Heart right ventricle (tissue), 16 donors: ENCODE measurements at regions not wholly inside any gene's neighbourhood (a gene's known extent, or its start where the extent isn't known, plus 50 kb on each side); places are given as distances from the start of the nearest gene placed in this dataset.

Source experiments
- ATAC-seq, 8 donors: fragments of 200-7000 bp; cut with Tn5 transposase; one replicate each; pipeline ENCODE4 v1.9.1; 2020; ENCODE audit warnings: mild to moderate bottlenecking in 8 of 8, moderate library complexity in 8 of 8, moderate number of reproducible peaks in 1 of 8
- DNase-seq, 2 donors: peaks; one replicate each; pipeline ENCODE4 v3.0.0-alpha.2; 2020
- H3K27ac ChIP-seq, 10 donors: fragments of 200-600 bp; sonication (generic) in 2 of 10; one replicate each; pipeline versions ENCODE4 v1.5.0 to v1.8.0; 2020 to 2022; ENCODE audit warnings: mild to moderate bottlenecking in 3 of 10
- H3K27me3 ChIP-seq, 7 donors: fragments of 200-600 bp; one replicate each; pipeline ENCODE4 v1.8.0; 2021 to 2022; ENCODE audit warnings: mild to moderate bottlenecking in 2 of 7
- H3K36me3 ChIP-seq, 9 donors: fragments of 200-600 bp; sonication (generic) in 1 of 9; one replicate each; pipeline versions ENCODE4 v1.5.0 to v1.8.0; 2020 to 2022; ENCODE audit warnings: mild to moderate bottlenecking in 2 of 9
- H3K4me1 ChIP-seq, 9 donors: fragments of 200-600 bp; sonication (generic) in 1 of 9; one replicate each; pipeline versions ENCODE4 v1.5.0 to v1.8.0; 2020 to 2022; ENCODE audit warnings: mild to moderate bottlenecking in 4 of 9
- H3K4me3 ChIP-seq, 10 donors: fragments of 200-600 bp; sonication (generic) in 2 of 10; one replicate each; pipeline versions ENCODE4 v1.5.0 to v1.8.0; 2020 to 2022; ENCODE audit warnings: mild to moderate bottlenecking in 7 of 10, moderate library complexity in 2 of 10
- H3K9me3 ChIP-seq, 11 donors: fragments of 200-600 bp in 10 of 11; sonication (generic) in 2 of 11; one replicate each; pipeline versions ENCODE4 v1.5.0 to v1.8.0; 2013 to 2022; ENCODE audit warnings: mild to moderate bottlenecking in 2 of 11, control low read depth in 1 of 11, moderate library complexity in 1 of 11
- CTCF ChIP-seq, 9 donors: fragments of 200-600 bp; sonication (generic) in 2 of 9; IDR thresholded peaks; one replicate each; pipeline versions ENCODE4 v1.5.0 to v1.8.0; 2021 to 2022; ENCODE audit warnings: antibody characterized with exemption in 9 of 9, mild to moderate bottlenecking in 5 of 9, moderate library complexity in 1 of 9
- WGBS, 2 donors: extraction: QIAGEN DNeasy Blood & Tissue Kit; methylation state at CpG; one replicate each; pipeline ENCODE4 v1.1.7; 2013; ENCODE audit warnings: inconsistent platforms in 1 of 2; 5-methylcytosine and 5-hydroxymethylcytosine counted together
- intact Hi-C, 10 donors: fragments of 100-400 bp; cut with DNase I; formaldehyde crosslinking; loops; one replicate each; pipeline versions ENCODE4 v1.11.1 to v1.14.2; 2022
- donor health status: Arrhythmogenic right ventricular cardiomyopathy.
- donor health status: ischemic (EF 13 %, LVEDD 7.1; RV severe dilation, severe dysfunction).
- donor health status: healthy with polysubstance abuse.
- donor health status: DM: no; HTN: yes; CAD: no.
- donor health status: DM: no; HTN: no; CAD: no.
- donor health status: ischemic (EF 25% LVEDD 6.9; RV normal size, moderate dysfunction).
- donor health status: ischemic (EF 25% LVEDD 5.7; RV mildly dilated, moderate dysfunction).
- donor health status: healthy.
- donor health status: DM: yes; HTN: yes; CAD: no.
- donor health status: Ischemic cardiomyopathy.
- donor health status: ischemic (EF 35%, LVEDD 5.7; RV mildly dilated, moderate dysfunction).
- donor health status: nonischemic (EF 11% LVEDD 7.7; RV severe dilation, severe dysfunction).
- donor health status: DM: yes; HTN: yes; CAD: no.
- donor health status: PGD.
- donor health status: ischemic (EF 29% LVEDD 5.4; RV normal size, mild dysfunction).
- donor health status: nonischemic (EF 23%, LVEDD 6.1; RV moderate dilation, normal function).

- intact Hi-C loops, result loop anchor here in 1 of 10 donors (10.0 kb wide), 2 partner anchors 75 to 1885 kb away; no protein-coding TSS in a partner anchor
- no peak overlapping the region for H3K27ac ChIP-seq
- TF ChIP-seq CTCF (IDR thresholded peaks at IDR 0.05), result no peak
- WGBS, 2 donors, result 27 to 28% methylated on average over 7 of the region's 7 CpGs
- no peaks in the 10 kb centered on the region for H3K9me3 ChIP-seq
- H3K36me3 ChIP-seq, result no peaks in the 10 kb centered on the region
- DNase-seq (no peak), ATAC-seq (no peak)
- no peak overlapping the region for H3K4me3 ChIP-seq
- peaks cover 0 to 51% (median 40%) of the 10 kb centered on the region in 7 donors for H3K27me3 ChIP-seq
- no peaks in the 10 kb centered on the region for H3K4me1 ChIP-seq
Measured at GRCh38 chr14:95979339-95980042, 59.7 kb upstream of the C14orf132 start.

- intact Hi-C loops, result loop anchor here in 1 of 10 donors (10.0 kb wide), 1 partner anchor 76 kb away; no protein-coding TSS in a partner anchor
- Histone ChIP-seq H3K4me1 (no peaks in the 10 kb centered on the region), H3K27me3 (peaks cover 0 to 51% (median 43%) of the 10 kb centered on the region in 7 donors), H3K36me3 (no peaks in the 10 kb centered on the region), H3K4me3 (no peak overlapping the region), H3K27ac (no peak overlapping the region), H3K9me3 (no peaks in the 10 kb centered on the region)
- no peak for TF ChIP-seq CTCF (IDR thresholded peaks at IDR 0.05)
- no peak for ATAC-seq
- DNase-seq, result no peak
- WGBS, 2 donors, result 26 to 34% methylated on average over 5 of the region's 5 CpGs
Measured at GRCh38 chr14:95980402-95980801, 58.8 kb upstream of the C14orf132 start.

- no peak overlapping the region for H3K4me3 ChIP-seq
- H3K36me3 ChIP-seq, result no peaks in the 10 kb centered on the region
- intact Hi-C loops, result loop anchor here in 1 of 10 donors (10.0 kb wide), 1 partner anchor 77 kb away; no protein-coding TSS in a partner anchor
- no peaks in the 10 kb centered on the region for H3K9me3 ChIP-seq
- ATAC-seq, result no peak
- no peaks in the 10 kb centered on the region for H3K4me1 ChIP-seq
- H3K27ac ChIP-seq, result no peak overlapping the region
- peaks cover 0 to 51% (median 44%) of the 10 kb centered on the region in 7 donors for H3K27me3 ChIP-seq
- no peak for DNase-seq
- 24 to 27% methylated on average over 4 of the region's 4 CpGs for WGBS, 2 donors
- no peak for TF ChIP-seq CTCF (IDR thresholded peaks at IDR 0.05)
Measured at GRCh38 chr14:95981965-95982364, 57.2 kb upstream of the C14orf132 start.

GRCh38 chr14:95984206-95984605 is 55.0 kb upstream of the C14orf132 start:
- intact Hi-C loops, result loop anchor here in 1 of 10 donors (10.0 kb wide), 1 partner anchor 79 kb away; no protein-coding TSS in a partner anchor
- Histone ChIP-seq H3K36me3 (no peaks in the 10 kb centered on the region), H3K4me3 (no peak overlapping the region), H3K4me1 (no peaks in the 10 kb centered on the region), H3K27me3 (peaks cover 0 to 48% (median 40%) of the 10 kb centered on the region in 7 donors), H3K9me3 (peaks cover 0 to 5% (median 0%) of the 10 kb centered on the region in 11 donors), H3K27ac (no peak overlapping the region)
- no peak for TF ChIP-seq CTCF (IDR thresholded peaks at IDR 0.05)
- DNase-seq (no peak), ATAC-seq (no peak)
- WGBS, 2 donors, result 85 to 87% methylated on average over 2 of the region's 2 CpGs
